ENCODE measurements at regions not wholly inside any gene's neighbourhood (a gene's known extent, or its start where the extent isn't known, plus 50 kb on each side); places are given as distances from the start of the nearest gene placed in this dataset.
A peak's percentile ranks its signal among the peaks of the same experiment; 100 is the strongest.

GRCh38 chr18:75773618-75774017 lies 346.1 kb upstream of the SMIM21 start:
- TF ChIP-seq GATA1 (IDR thresholded peaks at IDR 0.05; ENCODE audit: low read depth, low read length) (no peak), POLR2A (IDR thresholded peaks at IDR 0.05; ENCODE audit: low read length) (no peak)
- DNase-seq = no peak

DNA sequence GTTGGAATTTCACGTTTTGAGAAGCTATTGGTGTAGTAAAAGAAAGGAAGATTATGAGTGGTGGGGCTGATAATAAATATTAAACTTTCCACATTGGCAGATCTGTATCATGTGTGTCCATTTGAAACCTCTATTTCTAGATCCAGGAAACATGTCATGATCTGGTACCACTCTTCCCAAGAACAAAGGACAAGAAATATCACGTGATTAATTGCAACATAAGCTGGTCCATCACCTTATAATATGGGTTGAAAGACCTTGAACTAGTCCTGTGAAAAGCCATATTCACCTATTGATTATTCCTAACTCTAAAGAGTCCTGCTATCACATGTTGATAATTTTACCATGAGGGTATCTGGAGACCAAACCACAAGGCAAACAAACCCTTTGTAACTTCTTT lies 335.3 kb upstream of the SMIM21 start:
- no peak for DNase-seq

GRCh38 chr18:75760208-75760607 lies 332.7 kb upstream of the SMIM21 start:
- DNase-seq = no peak
- TF ChIP-seq GATA1 (IDR thresholded peaks at IDR 0.05; ENCODE audit: low read depth, low read length) (no peak), POLR2A (IDR thresholded peaks at IDR 0.05; ENCODE audit: low read length) (no peak)

More for the DNA sequence above, 335.3 kb upstream of the SMIM21 start:
- TF ChIP-seq POLR2A (IDR thresholded peaks at IDR 0.05; ENCODE audit: low read length) (no peak), GATA1 (IDR thresholded peaks at IDR 0.05; ENCODE audit: low read depth, low read length) (no peak)

DNA sequence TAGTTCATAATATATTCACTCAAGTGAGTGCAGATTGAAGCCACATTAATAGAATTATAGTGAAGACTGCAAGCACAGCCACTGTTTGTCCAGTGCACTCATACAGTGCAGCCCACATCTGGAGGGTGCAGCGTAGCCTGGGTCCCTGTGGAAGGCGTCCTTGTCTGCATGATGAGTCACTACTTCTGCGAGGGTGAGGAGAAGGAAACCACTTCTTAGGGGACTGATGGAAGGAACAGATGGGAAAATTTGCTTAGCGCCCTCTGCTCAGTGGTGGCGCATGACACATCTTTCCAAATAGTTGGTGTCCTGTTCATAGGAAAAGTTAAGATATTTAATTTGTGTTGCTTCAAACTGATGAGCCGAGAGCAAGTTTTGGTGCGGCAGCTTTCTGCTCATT lies 330.4 kb upstream of the SMIM21 start:
- DNase-seq = no peak
- no peak for TF ChIP-seq GATA1 (IDR thresholded peaks at IDR 0.05; ENCODE audit: low read depth, low read length)
- no peak for TF ChIP-seq POLR2A (IDR thresholded peaks at IDR 0.05; ENCODE audit: low read length)

GRCh38 chr18:75754433-75754832 lies 326.9 kb upstream of the SMIM21 start:
- no peak for DNase-seq
- TF ChIP-seq GATA1 (IDR thresholded peaks at IDR 0.05; ENCODE audit: low read depth, low read length) = no peak
- TF ChIP-seq POLR2A (IDR thresholded peaks at IDR 0.05; ENCODE audit: low read length) = no peak

DNA sequence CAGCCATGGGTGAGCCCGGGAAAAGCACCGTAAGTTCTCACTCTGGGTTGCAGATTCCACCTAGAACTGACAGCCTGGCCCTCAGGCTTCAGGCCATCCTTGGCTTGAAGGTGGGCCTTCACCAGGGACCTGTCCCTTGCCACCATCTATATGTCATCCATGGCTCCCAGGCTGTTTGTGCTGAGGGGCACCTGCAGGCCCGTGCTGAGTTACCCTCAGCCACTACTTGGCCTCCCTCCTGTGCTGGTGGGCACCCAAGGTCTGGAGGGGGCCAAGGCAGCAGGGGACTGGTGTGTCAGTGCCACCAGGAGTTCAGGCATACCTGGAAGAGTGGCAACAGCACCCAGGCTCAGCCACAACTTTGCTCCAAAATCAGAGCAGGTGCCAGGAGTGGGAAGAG lies 326.2 kb upstream of the SMIM21 start:
- TF ChIP-seq GATA1 (IDR thresholded peaks at IDR 0.05; ENCODE audit: low read depth, low read length) = no peak
- TF ChIP-seq POLR2A (IDR thresholded peaks at IDR 0.05; ENCODE audit: low read length) = no peak

GRCh38 chr18:75752740-75753263 lies 325.3 kb upstream of the SMIM21 start:
- TF ChIP-seq POLR2A (IDR thresholded peaks at IDR 0.05; ENCODE audit: low read length) (no peak), GATA1 (IDR thresholded peaks at IDR 0.05; ENCODE audit: low read depth, low read length) (no peak)
- DNase-seq = no peak

More for the DNA sequence above, 326.2 kb upstream of the SMIM21 start:
- no peak for DNase-seq

GRCh38 chr18:75745147-75745546 lies 317.6 kb upstream of the SMIM21 start:
- TF ChIP-seq POLR2A (IDR thresholded peaks at IDR 0.05; ENCODE audit: low read length) = no peak
- TF ChIP-seq GATA1 (IDR thresholded peaks at IDR 0.05; ENCODE audit: low read depth, low read length) = no peak
- DNase-seq = no peak

GRCh38 chr18:75742516-75742915 lies 315.0 kb upstream of the SMIM21 start:
- TF ChIP-seq POLR2A (IDR thresholded peaks at IDR 0.05; ENCODE audit: low read length) = no peak
- TF ChIP-seq GATA1 (IDR thresholded peaks at IDR 0.05; ENCODE audit: low read depth, low read length) = no peak
- DNase-seq = no peak

DNA sequence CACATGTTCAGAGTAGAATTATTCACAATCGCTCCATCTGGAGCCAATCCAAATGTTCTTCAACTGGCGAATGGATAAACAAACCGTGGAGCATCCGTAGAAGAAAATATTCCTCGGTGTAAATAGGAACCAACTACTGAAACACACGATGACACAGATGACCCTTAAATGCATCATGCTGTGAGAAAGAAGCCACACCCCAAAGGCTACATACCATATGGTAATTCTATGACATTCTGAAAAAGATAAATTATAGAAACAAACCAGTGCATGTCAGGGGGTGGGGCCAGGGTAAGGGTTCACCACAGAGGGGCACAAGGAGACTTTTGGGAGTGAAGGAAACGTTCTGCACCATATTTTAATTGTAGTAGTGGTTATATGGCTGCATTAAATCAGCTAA lies 312.2 kb upstream of the SMIM21 start:
- no peak for DNase-seq
- TF ChIP-seq POLR2A (IDR thresholded peaks at IDR 0.05; ENCODE audit: low read length) (no peak), GATA1 (IDR thresholded peaks at IDR 0.05; ENCODE audit: low read depth, low read length) (no peak)

DNA sequence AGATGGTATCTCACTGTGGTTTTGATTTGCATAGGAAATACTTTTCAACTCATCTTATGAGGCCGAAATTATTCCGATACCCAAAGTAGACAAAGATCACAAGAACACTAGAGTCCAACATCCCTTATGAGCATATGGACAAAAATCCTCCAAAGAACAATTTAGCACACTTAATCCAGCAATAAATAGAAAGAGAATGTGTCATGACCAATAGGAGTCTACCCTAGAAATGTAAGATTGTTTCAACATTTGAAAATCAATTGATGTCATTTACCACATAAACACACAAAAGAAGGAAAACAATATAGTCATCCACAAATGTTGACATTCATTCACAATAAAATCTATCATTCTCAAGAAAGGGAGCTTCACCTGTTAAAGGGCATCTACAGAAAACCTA lies 307.8 kb upstream of the SMIM21 start:
- no peak for TF ChIP-seq POLR2A (IDR thresholded peaks at IDR 0.05; ENCODE audit: low read length)
- no peak for TF ChIP-seq GATA1 (IDR thresholded peaks at IDR 0.05; ENCODE audit: low read depth, low read length)
- no peak for DNase-seq

GRCh38 chr18:75730249-75730648 lies 302.7 kb upstream of the SMIM21 start:
- DNase-seq = no peak
- no peak for TF ChIP-seq POLR2A (IDR thresholded peaks at IDR 0.05; ENCODE audit: low read length)
- no peak for TF ChIP-seq GATA1 (IDR thresholded peaks at IDR 0.05; ENCODE audit: low read depth, low read length)

GRCh38 chr18:75728621-75729020 lies 301.1 kb upstream of the SMIM21 start:
- TF ChIP-seq GATA1 (IDR thresholded peaks at IDR 0.05; ENCODE audit: low read depth, low read length) (no peak), POLR2A (IDR thresholded peaks at IDR 0.05; ENCODE audit: low read length) (no peak)
- no peak for DNase-seq

DNA sequence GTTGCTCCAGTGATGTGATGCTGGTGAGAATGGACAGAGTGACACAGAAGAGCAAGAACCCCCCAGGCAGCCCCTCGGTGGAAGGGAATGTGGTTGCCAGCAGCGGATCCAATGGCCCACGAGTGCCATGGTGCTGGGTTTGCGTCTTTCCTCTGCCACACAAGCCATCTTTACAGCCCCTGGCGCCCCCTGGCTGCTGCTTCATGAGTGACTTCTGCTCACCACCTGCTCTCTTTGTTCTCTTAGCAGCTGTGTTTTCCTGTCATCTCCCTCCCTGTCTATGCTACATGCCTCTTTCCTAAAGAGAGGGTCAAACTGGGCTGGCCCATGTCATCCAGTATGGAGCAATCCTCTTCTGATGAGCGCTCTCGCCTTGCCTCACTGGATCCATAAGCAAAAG lies 300.0 kb upstream of the SMIM21 start:
- peak; percentile 33 to 59 for DNase-seq
- TF ChIP-seq POLR2A (IDR thresholded peaks at IDR 0.05; ENCODE audit: low read length) (no peak), GATA1 (IDR thresholded peaks at IDR 0.05; ENCODE audit: low read depth, low read length) (no peak)

DNA sequence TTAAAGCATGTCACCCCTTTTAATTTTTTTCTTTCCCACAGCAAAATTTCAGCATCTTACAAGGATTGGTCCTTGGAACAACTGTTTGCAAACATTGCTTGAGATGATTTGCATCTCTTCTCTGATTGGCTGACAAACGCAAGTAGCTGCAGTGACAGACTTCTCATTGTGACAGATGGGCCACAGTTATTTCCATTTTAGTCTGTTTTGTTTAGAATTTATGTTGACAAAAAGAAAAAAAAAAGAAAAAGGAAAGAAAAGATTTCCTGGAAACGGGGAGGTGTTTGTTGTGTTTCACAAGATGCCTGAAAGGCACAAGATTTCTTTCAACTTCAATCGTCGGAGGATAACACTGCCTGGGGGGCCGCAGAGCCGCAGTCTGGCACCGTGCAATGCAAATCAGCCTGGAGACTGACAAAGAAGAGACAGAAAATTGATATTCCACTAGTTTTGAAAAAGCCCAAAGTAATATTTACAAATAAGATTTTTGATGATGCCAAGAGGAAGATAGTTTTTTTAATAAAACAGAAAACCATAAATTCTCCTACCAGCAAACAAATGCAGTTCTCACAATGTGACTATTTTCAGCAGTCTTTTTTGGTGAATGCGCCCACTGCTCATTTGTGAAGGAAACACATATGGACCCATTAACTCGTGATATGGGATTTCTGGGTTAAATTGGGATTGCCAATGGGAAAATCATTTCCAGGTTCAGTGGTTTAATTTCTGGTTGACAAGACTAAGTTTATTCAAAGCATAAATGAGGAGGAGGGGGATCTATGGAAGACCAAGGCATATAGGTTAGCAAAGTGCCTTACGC lies 296.2 kb upstream of the SMIM21 start:
- TF ChIP-seq POLR2A (IDR thresholded peaks at IDR 0.05; ENCODE audit: low read length) (no peak), GATA1 (IDR thresholded peaks at IDR 0.05; ENCODE audit: low read depth, low read length) (no peak)
- no peak for DNase-seq
